ENCODE measurements at regions not wholly inside any gene's neighbourhood (a gene's known extent, or its start where the extent isn't known, plus 50 kb on each side); places are given as distances from the start of the nearest gene placed in this dataset.

- Mint-ChIP-seq H3K27me3 (ENCODE audit: low read depth) (peaks cover 33% of the 10 kb centered on the region), H3K36me3 (ENCODE audit: low read depth) (peaks cover 5% of the 10 kb centered on the region), H3K4me3 (ENCODE audit: unreplicated experiment) (no peak overlapping the region), H3K9me3 (ENCODE audit: low read depth) (peaks cover 9% of the 10 kb centered on the region), H3K27ac (ENCODE audit: unreplicated experiment) (no peak overlapping the region), H3K4me1 (ENCODE audit: low read depth) (no peaks in the 10 kb centered on the region)
- DNase-seq (ENCODE audit: low spot score) = no peak
- TF ChIP-seq, protein P1, sequence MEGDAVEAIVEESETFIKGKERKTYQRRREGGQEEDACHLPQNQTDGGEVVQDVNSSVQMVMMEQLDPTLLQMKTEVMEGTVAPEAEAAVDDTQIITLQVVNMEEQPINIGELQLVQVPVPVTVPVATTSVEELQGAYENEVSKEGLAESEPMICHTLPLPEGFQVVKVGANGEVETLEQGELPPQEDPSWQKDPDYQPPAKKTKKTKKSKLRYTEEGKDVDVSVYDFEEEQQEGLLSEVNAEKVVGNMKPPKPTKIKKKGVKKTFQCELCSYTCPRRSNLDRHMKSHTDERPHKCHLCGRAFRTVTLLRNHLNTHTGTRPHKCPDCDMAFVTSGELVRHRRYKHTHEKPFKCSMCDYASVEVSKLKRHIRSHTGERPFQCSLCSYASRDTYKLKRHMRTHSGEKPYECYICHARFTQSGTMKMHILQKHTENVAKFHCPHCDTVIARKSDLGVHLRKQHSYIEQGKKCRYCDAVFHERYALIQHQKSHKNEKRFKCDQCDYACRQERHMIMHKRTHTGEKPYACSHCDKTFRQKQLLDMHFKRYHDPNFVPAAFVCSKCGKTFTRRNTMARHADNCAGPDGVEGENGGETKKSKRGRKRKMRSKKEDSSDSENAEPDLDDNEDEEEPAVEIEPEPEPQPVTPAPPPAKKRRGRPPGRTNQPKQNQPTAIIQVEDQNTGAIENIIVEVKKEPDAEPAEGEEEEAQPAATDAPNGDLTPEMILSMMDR (IDR thresholded peaks at IDR 0.05) = no peak
Observed at GRCh38 chr4:176508780-176509331, 189.1 kb downstream of the SPCS3 start.

DNA sequence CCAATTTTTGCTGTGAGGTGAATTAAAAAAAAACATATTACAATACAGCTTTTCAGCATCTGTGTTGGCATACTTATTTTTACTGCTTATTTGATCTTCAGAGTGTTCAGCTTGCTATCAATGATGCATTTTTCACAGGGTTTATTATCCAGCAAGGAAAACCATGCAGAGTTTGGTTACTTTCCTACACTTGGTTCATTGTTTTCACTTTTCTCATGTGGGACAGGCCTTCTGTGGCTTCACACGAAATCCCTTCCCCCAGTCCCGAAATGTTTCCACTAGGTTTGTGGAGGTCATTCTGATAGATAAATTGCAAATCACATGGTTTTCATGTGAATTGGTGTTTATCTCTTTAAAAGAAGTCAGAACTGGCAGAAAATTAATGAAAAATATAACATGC is 205.8 kb downstream of the SPCS3 start:
- TF ChIP-seq, protein P1 (IDR thresholded peaks at IDR 0.05) = no peak
- Mint-ChIP-seq H3K4me3 (ENCODE audit: unreplicated experiment) (no peak overlapping the region), H3K36me3 (ENCODE audit: low read depth) (no peaks in the 10 kb centered on the region), H3K27ac (ENCODE audit: unreplicated experiment) (no peak overlapping the region), H3K4me1 (ENCODE audit: low read depth) (no peaks in the 10 kb centered on the region), H3K27me3 (ENCODE audit: low read depth) (peaks cover 34% of the 10 kb centered on the region), H3K9me3 (ENCODE audit: low read depth) (no peaks in the 10 kb centered on the region)
- no peak for DNase-seq (ENCODE audit: low spot score)

- H3K4me3 Mint-ChIP-seq (ENCODE audit: unreplicated experiment) = no peak overlapping the region
- no peaks in the 10 kb centered on the region for H3K9me3 Mint-ChIP-seq (ENCODE audit: low read depth)
- no peaks in the 10 kb centered on the region for H3K36me3 Mint-ChIP-seq (ENCODE audit: low read depth)
- H3K27me3 Mint-ChIP-seq (ENCODE audit: low read depth) = peaks cover 36% of the 10 kb centered on the region
- no peak for DNase-seq (ENCODE audit: low spot score)
- TF ChIP-seq, protein P1 (IDR thresholded peaks at IDR 0.05) = no peak
- H3K27ac Mint-ChIP-seq (ENCODE audit: unreplicated experiment) = no peak overlapping the region
- H3K4me1 Mint-ChIP-seq (ENCODE audit: low read depth) = no peaks in the 10 kb centered on the region
Observed at GRCh38 chr4:176526704-176527103, 206.9 kb downstream of the SPCS3 start.

DNA sequence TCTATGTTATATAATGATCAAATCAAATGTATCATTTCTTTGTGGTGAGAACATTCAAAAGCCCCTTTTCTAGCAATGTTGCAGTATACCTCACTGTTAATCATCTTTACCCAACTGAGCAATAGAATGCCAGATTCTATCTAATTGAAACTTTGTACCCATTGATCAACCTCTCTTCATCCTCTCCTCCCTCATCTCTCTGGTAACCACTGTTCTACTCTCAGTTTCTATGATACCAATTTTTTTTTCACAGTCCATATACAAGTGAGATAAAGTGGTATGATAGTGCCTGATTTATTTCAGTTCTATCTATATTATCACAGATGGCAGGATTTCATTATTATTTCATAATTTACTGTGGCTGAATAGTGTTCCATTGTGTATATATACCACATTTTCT is 209.8 kb downstream of the SPCS3 start:
- TF ChIP-seq, protein P1 (IDR thresholded peaks at IDR 0.05) = no peak
- DNase-seq (ENCODE audit: low spot score) = no peak
- Mint-ChIP-seq H3K9me3 (ENCODE audit: low read depth) (no peaks in the 10 kb centered on the region), H3K36me3 (ENCODE audit: low read depth) (no peaks in the 10 kb centered on the region), H3K27me3 (ENCODE audit: low read depth) (peaks cover 23% of the 10 kb centered on the region), H3K27ac (ENCODE audit: unreplicated experiment) (no peak overlapping the region), H3K4me3 (ENCODE audit: unreplicated experiment) (no peak overlapping the region), H3K4me1 (ENCODE audit: low read depth) (peaks cover 2% of the 10 kb centered on the region)

DNA sequence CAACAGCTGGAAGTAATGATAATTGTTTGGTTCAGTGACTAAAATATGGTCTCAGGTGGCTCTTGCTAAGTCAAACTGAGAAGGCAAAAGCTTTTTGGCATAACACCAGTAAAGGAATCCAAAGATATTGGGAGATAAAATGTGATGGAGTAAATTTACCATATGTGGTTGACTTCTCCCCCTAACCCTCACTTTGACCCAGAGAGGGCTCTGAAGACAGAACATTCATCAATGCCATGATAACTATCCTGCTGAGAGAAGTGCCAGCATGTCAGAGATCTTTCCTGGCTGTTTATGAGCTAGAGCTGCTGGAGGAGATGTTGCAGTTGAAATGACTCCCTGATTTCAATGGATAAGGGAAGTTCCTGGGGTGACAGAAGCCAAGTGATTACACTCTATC is 213.4 kb downstream of the SPCS3 start:
- TF ChIP-seq, protein P1 (IDR thresholded peaks at IDR 0.05) = no peak
- H3K27me3 Mint-ChIP-seq (ENCODE audit: low read depth) = peaks cover 11% of the 10 kb centered on the region
- no peak for DNase-seq (ENCODE audit: low spot score)
- H3K4me1 Mint-ChIP-seq (ENCODE audit: low read depth) = peaks cover 3% of the 10 kb centered on the region
- no peak overlapping the region for H3K4me3 Mint-ChIP-seq (ENCODE audit: unreplicated experiment)
- H3K36me3 Mint-ChIP-seq (ENCODE audit: low read depth) = no peaks in the 10 kb centered on the region
- no peaks in the 10 kb centered on the region for H3K9me3 Mint-ChIP-seq (ENCODE audit: low read depth)
- no peak overlapping the region for H3K27ac Mint-ChIP-seq (ENCODE audit: unreplicated experiment)
